ENCODE measurements at regions not wholly inside any gene's neighbourhood (a gene's known extent, or its start where the extent isn't known, plus 50 kb on each side); places are given as distances from the start of the nearest gene placed in this dataset.

DNA sequence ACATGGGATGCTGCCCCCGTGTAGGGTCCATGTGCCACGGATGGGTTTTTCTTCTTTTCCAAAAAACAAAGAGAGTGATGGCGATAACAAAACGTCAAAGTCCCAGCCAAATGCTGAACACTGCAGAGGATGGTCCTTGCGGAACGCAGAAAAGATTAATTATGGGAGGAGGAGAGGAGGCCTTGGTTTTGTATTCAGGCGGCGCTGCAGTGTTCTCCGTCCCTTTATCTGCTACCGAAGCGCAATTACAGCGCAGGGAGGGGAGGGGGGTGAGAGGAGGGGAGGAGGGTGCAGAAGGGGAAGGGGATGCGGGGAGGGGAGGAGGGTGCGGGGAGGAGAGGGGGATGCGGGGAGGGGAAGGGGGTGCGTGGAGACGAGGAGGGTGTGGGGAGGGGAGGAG, 131.8 kb upstream of the PRKCQ start (continued):
- TF ChIP-seq, protein P1, sequence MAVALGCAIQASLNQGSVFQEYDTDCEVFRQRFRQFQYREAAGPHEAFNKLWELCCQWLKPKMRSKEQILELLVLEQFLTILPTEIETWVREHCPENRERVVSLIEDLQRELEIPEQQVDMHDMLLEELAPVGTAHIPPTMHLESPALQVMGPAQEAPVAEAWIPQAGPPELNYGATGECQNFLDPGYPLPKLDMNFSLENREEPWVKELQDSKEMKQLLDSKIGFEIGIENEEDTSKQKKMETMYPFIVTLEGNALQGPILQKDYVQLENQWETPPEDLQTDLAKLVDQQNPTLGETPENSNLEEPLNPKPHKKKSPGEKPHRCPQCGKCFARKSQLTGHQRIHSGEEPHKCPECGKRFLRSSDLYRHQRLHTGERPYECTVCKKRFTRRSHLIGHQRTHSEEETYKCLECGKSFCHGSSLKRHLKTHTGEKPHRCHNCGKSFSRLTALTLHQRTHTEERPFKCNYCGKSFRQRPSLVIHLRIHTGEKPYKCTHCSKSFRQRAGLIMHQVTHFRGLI (CRISPR knock-in tag; IDR thresholded peaks at IDR 0.05) = no peak
- TF ChIP-seq TAF1 (IDR thresholded peaks at IDR 0.05; ENCODE audit: control insufficient read depth, extremely low read depth, insufficient read depth, low read length, severe bottlenecking) (no peak), FIP1L1 (IDR thresholded peaks at IDR 0.05; ENCODE audit: low read depth, low read length, poor library complexity, severe bottlenecking) (no peak), ZSCAN32 (CRISPR knock-in tag; IDR thresholded peaks at IDR 0.05) (no peak), CAMTA2 (CRISPR knock-in tag; conservative IDR thresholded peaks at IDR 0.05) (no peak), ZNF146 (CRISPR knock-in tag; IDR thresholded peaks at IDR 0.05; ENCODE audit: unreplicated experiment) (no peak), CSDE1 (IDR thresholded peaks at IDR 0.05) (no peak), ZNF197 (CRISPR knock-in tag; IDR thresholded peaks at IDR 0.05; ENCODE audit: low read depth) (no peak)
- TF ChIP-seq, protein P2, sequence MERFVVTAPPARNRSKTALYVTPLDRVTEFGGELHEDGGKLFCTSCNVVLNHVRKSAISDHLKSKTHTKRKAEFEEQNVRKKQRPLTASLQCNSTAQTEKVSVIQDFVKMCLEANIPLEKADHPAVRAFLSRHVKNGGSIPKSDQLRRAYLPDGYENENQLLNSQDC (CRISPR knock-in tag; IDR thresholded peaks at IDR 0.05) = no peak
- TF ChIP-seq, protein P3, sequence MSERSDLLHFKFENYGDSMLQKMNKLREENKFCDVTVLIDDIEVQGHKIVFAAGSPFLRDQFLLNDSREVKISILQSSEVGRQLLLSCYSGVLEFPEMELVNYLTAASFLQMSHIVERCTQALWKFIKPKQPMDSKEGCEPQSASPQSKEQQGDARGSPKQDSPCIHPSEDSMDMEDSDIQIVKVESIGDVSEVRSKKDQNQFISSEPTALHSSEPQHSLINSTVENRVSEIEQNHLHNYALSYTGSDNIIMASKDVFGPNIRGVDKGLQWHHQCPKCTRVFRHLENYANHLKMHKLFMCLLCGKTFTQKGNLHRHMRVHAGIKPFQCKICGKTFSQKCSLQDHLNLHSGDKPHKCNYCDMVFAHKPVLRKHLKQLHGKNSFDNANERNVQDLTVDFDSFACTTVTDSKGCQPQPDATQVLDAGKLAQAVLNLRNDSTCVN (CRISPR knock-in tag; IDR thresholded peaks at IDR 0.05) = no peak
- TF ChIP-seq, protein P4, sequence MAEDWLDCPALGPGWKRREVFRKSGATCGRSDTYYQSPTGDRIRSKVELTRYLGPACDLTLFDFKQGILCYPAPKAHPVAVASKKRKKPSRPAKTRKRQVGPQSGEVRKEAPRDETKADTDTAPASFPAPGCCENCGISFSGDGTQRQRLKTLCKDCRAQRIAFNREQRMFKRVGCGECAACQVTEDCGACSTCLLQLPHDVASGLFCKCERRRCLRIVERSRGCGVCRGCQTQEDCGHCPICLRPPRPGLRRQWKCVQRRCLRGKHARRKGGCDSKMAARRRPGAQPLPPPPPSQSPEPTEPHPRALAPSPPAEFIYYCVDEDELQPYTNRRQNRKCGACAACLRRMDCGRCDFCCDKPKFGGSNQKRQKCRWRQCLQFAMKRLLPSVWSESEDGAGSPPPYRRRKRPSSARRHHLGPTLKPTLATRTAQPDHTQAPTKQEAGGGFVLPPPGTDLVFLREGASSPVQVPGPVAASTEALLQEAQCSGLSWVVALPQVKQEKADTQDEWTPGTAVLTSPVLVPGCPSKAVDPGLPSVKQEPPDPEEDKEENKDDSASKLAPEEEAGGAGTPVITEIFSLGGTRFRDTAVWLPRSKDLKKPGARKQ (CRISPR knock-in tag; IDR thresholded peaks at IDR 0.05) = no peak
- TF ChIP-seq, protein P5, sequence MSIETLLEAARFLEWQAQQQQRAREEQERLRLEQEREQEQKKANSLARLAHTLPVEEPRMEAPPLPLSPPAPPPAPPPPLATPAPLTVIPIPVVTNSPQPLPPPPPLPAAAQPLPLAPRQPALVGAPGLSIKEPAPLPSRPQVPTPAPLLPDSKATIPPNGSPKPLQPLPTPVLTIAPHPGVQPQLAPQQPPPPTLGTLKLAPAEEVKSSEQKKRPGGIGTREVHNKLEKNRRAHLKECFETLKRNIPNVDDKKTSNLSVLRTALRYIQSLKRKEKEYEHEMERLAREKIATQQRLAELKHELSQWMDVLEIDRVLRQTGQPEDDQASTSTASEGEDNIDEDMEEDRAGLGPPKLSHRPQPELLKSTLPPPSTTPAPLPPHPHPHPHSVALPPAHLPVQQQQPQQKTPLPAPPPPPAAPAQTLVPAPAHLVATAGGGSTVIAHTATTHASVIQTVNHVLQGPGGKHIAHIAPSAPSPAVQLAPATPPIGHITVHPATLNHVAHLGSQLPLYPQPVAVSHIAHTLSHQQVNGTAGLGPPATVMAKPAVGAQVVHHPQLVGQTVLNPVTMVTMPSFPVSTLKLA (conservative IDR thresholded peaks at IDR 0.05) = no peak
